Kidney epithelial cell (primary cell): ENCODE measurements at regions not wholly inside any gene's neighbourhood (a gene's known extent, or its start where the extent isn't known, plus 50 kb on each side); places are given as distances from the start of the nearest gene placed in this dataset.

ENCODE experiments used
- DNase-seq: peaks from one replicate; pipeline ENCODE4 v3.0.0-alpha.2; 2010; ENCODE audit warnings: low read depth
- H3K27me3 ChIP-seq: 2 replicates; pipeline ENCODE4 v1.6.0; 2011; ENCODE audit warnings: low read length; ENCODE audit not compliant: control insufficient read depth, insufficient read depth
- H3K36me3 ChIP-seq: 2 replicates; pipeline ENCODE4 v1.5.1; 2011; ENCODE audit warnings: low read length; ENCODE audit not compliant: control insufficient read depth, insufficient read depth
- H3K4me3 ChIP-seq: 2 replicates; pipeline ENCODE4 v1.5.1; 2011; ENCODE audit warnings: low read depth, mild to moderate bottlenecking, control low read depth, low read length
- TF ChIP-seq, protein P1 (sequence below): IDR thresholded peaks from 2 replicates; pipeline ENCODE4 v1.5.1; 2011; ENCODE audit warnings: mild to moderate bottlenecking, moderate library complexity, low read length, control low read depth, inconsistent platforms; ENCODE audit not compliant: insufficient read depth, poor library complexity, severe bottlenecking

DNA sequence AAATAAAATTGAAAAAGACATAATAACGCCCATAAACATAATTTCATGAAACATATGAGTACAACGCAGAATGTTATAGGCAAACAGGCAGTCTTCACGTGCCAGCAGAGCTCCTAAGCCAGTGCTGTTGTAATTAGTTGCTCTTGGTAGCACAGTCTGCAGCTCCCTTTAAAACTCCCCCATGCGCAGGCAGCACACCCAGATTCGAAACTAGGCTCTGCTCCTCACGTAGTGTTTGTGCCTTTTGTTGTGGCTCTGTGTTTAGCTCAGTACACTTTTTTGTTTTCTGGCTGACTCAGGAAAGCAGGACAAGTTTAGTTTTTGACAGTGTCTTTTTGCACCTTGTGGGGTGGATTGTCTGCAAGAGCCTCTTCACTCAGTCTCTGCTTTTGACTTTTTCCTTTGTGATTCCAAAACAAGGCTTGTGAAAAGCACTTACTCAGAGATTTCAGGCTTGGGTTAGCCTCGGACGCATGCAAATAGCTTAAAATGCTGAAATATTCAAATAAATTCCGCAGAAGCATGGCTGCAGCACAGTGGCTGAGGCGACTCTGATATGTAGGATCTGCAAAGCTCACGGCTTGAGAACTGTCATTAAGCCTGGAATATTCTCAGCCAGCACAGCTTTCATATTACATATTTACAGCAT is 113.6 kb downstream of the IRX1 start:
- TF ChIP-seq, protein P1, sequence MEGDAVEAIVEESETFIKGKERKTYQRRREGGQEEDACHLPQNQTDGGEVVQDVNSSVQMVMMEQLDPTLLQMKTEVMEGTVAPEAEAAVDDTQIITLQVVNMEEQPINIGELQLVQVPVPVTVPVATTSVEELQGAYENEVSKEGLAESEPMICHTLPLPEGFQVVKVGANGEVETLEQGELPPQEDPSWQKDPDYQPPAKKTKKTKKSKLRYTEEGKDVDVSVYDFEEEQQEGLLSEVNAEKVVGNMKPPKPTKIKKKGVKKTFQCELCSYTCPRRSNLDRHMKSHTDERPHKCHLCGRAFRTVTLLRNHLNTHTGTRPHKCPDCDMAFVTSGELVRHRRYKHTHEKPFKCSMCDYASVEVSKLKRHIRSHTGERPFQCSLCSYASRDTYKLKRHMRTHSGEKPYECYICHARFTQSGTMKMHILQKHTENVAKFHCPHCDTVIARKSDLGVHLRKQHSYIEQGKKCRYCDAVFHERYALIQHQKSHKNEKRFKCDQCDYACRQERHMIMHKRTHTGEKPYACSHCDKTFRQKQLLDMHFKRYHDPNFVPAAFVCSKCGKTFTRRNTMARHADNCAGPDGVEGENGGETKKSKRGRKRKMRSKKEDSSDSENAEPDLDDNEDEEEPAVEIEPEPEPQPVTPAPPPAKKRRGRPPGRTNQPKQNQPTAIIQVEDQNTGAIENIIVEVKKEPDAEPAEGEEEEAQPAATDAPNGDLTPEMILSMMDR: no peak
- no peaks in the 10 kb centered on the region for H3K27me3 ChIP-seq
- H3K4me3 ChIP-seq: no peak overlapping the region
- no peaks in the 10 kb centered on the region for H3K36me3 ChIP-seq
- no peak for DNase-seq

DNA sequence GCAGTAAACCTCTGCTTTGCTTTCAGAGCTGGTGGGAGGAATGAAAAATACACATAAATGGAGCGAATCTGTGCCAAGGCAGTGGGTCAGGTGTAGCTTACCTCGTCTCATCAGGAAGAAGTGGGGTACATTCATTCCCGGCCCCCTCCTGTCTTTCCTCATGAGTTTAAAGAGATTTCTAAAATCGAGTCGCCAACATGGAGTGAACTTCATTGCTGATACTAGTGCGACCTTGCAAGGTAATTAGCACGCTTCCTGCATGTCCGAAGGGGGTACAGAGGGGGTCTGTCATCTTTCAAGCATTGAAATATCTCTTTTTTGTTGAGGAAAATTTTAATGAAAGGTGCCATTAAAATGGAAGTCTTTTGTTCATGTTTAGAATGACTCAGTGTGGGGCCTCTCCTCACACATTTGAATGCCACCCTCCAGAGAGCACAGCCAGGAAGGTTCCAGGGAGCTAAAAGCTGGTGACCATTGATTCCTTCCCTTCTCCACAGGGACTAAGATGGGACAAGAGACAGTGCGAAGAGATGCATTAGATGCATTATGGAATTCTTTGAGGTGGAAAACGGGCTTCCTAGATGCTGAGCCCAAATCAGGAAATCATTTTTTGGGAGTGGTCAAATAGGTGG is 114.2 kb downstream of the IRX1 start:
- Histone ChIP-seq H3K36me3 (no peaks in the 10 kb centered on the region), H3K4me3 (no peak overlapping the region), H3K27me3 (no peaks in the 10 kb centered on the region)
- no peak for DNase-seq
- TF ChIP-seq, protein P1: no peak

DNA sequence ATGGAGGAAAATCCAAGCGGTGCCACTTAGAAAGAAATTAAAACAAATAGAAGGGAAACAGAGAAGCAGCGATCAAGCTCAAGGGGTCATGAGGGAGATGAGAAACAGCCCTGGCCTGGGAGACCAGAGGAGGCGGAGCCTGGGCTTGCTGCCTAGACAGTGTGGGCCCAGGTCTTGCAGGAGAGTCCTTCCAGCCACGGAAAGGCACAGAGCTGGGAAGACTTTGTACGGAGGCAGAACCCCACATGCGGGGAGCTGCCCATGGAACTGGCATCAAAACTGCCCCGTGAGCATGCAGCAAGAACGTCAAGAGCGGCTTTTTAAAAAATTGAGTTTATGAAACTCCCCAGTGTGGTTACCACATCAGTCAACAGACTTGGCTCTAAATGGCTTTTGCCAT is 119.4 kb downstream of the IRX1 start:
- no peak overlapping the region for H3K4me3 ChIP-seq
- no peaks in the 10 kb centered on the region for H3K36me3 ChIP-seq
- no peak for DNase-seq
- TF ChIP-seq, protein P1: no peak
- no peaks in the 10 kb centered on the region for H3K27me3 ChIP-seq

DNA sequence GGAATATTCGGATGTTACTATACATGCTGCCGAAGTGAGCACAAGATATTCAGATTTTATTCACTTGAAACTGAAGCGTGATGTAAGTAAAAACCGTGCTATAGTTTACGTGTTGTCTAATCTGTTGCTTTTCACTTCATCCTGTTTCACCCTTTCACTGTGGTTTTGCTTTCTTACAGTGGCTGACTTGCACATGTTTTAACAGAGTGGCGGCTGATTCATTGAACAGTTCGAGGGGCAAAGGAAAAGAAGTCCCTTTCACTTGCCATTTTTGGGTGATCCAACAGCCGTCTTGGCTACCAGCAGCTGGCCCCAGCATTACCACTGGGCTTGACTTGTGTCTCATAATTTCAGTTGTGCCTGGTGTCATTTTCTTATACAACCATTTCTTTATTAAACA is 134.0 kb downstream of the IRX1 start:
- TF ChIP-seq, protein P1: no peak
- Histone ChIP-seq H3K27me3 (no peaks in the 10 kb centered on the region), H3K4me3 (no peak overlapping the region), H3K36me3 (no peaks in the 10 kb centered on the region)
- DNase-seq: no peak

DNA sequence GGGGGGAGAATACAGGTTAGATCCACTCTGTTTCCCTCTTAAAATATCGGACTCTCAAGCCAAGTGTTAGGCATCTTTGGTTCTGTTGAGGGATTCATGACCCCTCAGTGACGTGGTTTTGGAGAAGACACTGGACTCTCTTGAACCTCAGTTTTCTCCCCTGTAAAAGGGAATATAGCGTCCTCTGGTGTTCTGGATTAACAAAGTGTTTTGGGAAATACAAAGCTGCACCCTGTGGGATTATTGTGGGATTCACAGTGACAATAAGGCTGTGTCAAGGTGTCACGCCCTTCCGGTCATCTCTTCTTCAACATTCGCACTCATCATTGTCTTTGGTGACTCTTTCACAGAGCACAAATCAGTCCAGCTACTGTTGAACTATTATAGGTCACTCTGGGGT is 139.0 kb downstream of the IRX1 start:
- no peak overlapping the region for H3K4me3 ChIP-seq
- TF ChIP-seq, protein P1: no peak
- no peaks in the 10 kb centered on the region for H3K27me3 ChIP-seq
- no peaks in the 10 kb centered on the region for H3K36me3 ChIP-seq
- DNase-seq: no peak

DNA sequence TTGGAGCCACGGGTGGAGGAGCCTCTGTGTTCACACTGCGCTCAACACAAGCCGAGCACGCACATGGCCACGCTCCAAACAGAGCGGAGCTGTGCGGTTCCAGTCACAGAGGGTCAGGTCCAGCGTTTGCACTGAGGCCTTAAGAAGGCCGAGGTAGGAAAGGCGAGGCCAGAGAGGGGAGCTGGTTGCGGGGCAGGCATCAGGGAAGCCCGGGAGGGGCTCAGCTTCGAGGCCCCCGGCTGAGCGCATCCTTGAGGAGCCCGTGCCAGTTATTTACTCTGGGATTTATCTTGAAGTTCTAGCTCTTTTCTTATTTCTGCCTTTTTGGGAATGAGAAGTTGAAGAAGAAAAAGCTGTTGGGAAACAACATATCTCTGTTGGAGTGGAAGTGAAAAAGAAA is 140.8 kb downstream of the IRX1 start:
- Histone ChIP-seq H3K4me3 (no peak overlapping the region), H3K27me3 (no peaks in the 10 kb centered on the region), H3K36me3 (no peaks in the 10 kb centered on the region)
- DNase-seq: no peak
- TF ChIP-seq, protein P1: no peak
